ENCODE measurements at regions not wholly inside any gene's neighbourhood (a gene's known extent, or its start where the extent isn't known, plus 50 kb on each side); places are given as distances from the start of the nearest gene placed in this dataset.

DNA sequence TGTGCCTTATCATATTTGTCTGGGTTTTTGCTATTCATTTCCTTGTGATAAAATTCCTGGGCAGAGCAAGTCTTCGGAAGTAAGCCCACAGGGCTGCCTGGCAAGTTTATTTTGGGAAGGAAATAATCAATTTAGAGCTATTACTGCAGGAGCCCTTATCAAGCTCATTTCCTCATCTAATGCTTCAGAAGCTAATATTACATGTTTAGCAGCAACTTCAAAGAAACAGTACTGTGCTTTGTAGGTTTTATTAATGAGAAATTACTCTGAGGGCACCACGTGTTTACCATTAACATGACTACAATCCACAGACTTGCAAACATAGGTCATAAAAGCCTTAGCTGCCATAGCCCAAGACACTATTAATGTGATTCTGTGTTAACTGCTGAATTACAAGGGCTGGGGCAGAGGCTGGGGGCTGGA, 540.0 kb downstream of the SPRY1 start:
- TF ChIP-seq, protein P1, sequence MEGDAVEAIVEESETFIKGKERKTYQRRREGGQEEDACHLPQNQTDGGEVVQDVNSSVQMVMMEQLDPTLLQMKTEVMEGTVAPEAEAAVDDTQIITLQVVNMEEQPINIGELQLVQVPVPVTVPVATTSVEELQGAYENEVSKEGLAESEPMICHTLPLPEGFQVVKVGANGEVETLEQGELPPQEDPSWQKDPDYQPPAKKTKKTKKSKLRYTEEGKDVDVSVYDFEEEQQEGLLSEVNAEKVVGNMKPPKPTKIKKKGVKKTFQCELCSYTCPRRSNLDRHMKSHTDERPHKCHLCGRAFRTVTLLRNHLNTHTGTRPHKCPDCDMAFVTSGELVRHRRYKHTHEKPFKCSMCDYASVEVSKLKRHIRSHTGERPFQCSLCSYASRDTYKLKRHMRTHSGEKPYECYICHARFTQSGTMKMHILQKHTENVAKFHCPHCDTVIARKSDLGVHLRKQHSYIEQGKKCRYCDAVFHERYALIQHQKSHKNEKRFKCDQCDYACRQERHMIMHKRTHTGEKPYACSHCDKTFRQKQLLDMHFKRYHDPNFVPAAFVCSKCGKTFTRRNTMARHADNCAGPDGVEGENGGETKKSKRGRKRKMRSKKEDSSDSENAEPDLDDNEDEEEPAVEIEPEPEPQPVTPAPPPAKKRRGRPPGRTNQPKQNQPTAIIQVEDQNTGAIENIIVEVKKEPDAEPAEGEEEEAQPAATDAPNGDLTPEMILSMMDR (IDR thresholded peaks at IDR 0.05), result no peak
- no peak for TF ChIP-seq POLR2A (IDR thresholded peaks at IDR 0.05)

Data from esophagus squamous epithelium (tissue), 4 donors.